HG02798 (cell line): ENCODE measurements at regions not wholly inside any gene's neighbourhood (a gene's known extent, or its start where the extent isn't known, plus 50 kb on each side); places are given as distances from the start of the nearest gene placed in this dataset.
A peak's percentile ranks its signal among the peaks of the same experiment; 100 is the strongest.
"Not testable (repeated sequence)": the region's sequence is repeated elsewhere in the genome, so short reads cannot be mapped to it uniquely, and the experiment has no call there.

Experiments
- ATAC-seq: cut with Tn5 transposase; IDR thresholded peaks from one replicate; pipeline ENCODE4 v1.9.1; 2021; ENCODE audit warnings: mild to moderate bottlenecking; ENCODE audit not compliant: unreplicated experiment, poor library complexity

GRCh38 chrX:94758130-94758529 lies 1084.1 kb downstream of the FAM133A start:
- no peak for ATAC-seq

DNA sequence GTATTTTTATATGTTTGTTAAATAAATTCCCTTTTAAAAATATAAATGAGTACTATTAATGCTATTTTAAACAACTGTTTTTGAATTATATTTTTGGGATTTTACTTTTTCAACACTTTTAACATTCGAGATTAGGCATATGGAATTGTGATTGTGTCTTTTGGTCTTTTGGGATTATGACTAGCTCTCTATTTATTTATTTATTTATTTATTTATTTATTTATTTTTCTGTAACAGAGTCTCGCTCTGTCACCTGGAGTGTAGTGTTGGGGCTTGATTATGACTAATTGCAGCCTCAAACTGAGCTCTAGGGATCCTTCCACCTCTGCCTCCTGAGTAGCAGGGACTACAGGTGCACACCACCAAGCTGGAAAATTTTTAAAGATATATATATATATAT lies 1101.6 kb downstream of the FAM133A start:
- no peak for ATAC-seq

DNA sequence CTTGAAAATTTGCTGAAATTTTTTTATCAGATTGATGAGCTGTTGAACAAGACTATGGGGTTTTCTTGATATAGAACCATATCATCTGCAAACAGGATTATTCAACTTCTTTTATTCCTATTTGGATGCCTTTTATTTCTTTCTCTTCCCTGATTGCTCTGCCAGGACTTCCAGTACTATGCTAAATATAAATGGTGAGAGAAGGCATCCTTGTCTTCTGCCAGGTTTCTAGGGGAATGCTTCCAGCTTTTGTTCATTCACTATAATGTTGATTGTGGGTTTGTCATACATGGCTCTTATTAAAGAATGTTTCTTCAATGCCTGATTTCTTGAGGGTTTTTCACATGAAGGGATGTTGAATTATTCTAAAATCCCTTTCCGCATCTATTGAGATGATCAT lies 1139.5 kb downstream of the FAM133A start:
- ATAC-seq, result no peak

DNA sequence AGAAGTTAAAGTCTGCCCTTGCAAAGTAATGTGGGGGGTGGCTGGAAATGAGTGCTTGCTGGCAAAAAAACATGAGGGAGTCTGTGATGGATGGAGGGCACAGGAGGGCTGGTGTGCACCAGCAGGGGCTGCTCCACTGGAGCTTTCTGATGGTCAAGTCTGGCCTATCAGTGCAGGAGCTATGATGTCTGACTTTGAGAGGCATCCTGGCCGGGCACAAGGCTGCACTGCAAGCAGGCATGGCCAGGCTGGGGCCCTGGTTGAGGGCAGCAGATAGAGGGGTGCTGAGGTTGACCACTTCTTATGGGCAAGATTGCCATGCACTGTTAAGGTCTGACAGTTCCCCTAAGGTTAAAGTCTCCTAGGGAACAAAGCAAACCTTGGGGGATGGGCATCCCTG lies 1140.2 kb downstream of the FAM133A start:
- no peak for ATAC-seq

- ATAC-seq, result no peak
Measured at GRCh38 chrX:94830717-94831116, 1156.7 kb downstream of the FAM133A start.

- ATAC-seq, result no peak
Measured at GRCh38 chrX:94831364-94831763, 1157.4 kb downstream of the FAM133A start.

DNA sequence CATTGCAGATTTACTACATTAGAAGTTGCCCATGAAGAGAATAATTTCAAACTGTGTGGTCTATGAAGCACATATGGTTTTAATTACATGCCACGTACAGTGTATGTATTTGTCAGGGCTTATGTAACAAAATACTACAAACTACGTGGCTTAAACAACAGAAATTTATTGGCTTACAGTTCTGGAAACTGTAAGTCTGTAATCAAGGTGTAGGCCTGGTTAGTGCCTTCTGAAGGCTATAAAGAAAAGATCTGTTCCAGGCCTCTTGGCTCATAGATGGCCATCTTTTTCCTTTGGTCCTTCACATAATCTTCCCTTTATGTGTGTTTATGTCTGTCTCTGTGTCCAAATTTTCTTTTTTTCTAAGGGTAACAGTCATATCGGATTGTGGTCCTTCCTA lies 1160.2 kb downstream of the FAM133A start:
- ATAC-seq, result no peak

DNA sequence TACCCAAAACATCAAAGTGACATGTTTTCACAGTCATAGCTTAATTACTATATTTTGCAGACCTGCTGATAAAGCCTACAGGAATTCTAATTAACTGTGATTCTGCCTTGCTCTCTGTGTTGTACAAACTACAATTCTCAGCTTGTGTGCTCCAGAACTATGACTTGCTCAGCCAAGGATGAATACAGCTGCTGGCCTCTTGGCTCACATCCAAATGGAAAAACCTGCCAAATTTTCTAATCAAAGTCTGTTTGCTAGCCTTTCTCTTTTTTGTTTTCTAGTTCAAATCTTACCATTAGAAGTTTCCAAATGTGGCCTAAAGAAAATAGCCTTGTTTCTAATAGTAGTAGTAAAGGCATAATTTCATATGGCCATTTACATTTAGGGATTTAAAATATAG lies 1176.8 kb downstream of the FAM133A start:
- no peak for ATAC-seq

DNA sequence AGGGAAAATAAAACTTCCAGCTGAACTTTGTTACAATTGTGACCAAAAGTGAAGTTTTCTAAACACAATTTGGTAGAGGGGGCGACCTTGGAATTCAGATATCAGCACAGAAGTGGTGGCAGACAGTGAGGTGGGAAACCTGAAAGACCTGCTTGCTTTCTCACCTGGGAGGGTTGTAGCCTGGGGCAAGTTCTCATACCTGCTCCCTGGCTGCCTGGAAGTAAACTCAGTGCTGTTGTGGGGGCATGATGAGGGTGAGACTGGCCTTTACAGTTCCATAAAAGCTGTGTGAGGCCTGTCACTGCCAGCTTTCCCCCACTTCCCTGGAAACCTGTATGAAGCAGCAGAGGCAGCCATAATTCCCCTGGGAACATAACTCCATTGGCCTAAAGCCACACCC lies 1180.2 kb downstream of the FAM133A start:
- ATAC-seq, result no peak

DNA sequence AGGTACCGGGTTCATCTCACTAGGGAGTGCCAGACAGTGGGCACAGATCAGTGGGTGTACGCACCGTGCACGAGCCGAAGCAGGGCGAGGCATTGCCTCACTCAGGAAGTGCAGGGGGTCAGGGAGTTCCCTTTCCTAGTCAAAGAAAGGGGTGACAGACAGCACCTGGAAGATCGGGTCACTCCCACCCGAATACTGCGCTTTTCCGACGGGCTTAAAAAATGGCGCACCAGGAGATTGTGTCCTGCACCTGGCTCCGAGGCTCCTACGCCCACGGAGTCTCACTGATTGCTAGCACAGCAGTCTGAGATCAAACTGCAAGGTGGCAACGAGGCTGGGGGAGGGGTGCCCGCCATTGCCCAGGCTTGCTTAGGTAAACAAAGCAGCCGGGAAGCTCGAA lies 1188.5 kb downstream of the FAM133A start:
- not testable (repeated sequence) for ATAC-seq

DNA sequence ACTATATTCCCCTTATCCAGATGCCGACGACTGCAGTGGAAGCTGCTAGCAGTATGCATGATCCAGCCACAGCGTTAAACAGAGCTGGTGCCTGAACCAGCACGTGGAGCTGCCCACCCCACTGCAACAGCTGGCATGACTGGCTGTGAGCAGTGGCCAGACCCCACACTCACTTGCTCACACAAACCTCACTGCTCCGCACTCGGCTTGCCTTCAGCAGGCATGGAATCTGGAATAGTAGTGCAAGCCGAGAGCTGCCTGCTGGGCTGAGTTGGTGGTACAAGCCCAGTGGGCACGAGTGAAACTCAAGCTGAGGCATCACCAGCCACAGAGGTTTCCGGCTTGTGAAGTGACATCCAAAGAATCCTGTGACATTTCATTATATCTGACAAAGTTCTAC lies 1197.6 kb downstream of the FAM133A start:
- ATAC-seq, result no peak

- no peak for ATAC-seq
Measured at GRCh38 chrX:94901849-94902248, 1227.8 kb downstream of the FAM133A start.

- no peak for ATAC-seq
Measured at GRCh38 chrX:94908171-94908570, 1234.2 kb downstream of the FAM133A start.

- ATAC-seq, result no peak
Measured at GRCh38 chrX:94908648-94909047, 1234.6 kb downstream of the FAM133A start.

DNA sequence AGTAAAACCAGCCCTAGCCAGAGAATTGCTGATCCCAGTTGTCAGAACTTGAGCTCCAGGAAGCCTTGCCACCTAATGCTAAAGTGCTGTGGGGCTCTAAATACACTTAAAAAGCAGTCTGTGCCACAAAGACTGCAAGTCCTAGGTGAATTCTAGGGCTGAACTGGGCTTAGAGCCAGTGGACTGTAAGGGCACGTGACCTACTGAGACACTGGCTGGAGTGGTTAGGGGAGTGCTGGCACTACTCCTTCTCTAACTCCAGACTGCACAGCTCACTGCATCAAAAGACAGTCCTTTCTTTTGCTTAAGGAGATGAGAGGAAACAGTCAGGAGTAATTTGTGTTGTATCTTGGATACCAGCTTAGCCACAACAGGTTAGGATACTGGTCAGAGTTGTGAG lies 1240.2 kb downstream of the FAM133A start:
- no peak for ATAC-seq

GRCh38 chrX:94932278-94932965 lies 1258.4 kb downstream of the FAM133A start:
- ATAC-seq, result peak; percentile 76

GRCh38 chrX:94936722-94937121 lies 1262.7 kb downstream of the FAM133A start:
- ATAC-seq, result no peak

GRCh38 chrX:94937491-94937890 lies 1263.5 kb downstream of the FAM133A start:
- no peak for ATAC-seq

DNA sequence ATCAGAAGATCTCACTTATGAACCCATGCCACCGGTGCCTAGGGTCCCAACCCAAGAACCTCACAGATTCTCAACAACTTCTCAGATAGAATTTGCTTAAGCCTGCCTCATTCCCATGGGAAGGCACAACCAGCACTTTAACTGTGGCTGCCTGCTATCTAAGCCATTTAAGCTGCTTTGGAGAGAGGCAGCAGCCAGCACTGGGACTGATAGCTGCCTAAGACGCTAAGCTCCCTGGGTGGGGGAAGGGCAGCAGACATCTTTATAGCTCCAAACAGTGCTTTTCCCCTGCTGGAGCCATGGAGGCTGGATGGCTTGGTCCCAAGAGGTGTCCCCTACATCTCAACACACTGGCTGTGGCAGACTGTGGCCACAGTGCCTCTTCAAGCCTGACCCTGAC lies 1268.6 kb downstream of the FAM133A start:
- no peak for ATAC-seq

DNA sequence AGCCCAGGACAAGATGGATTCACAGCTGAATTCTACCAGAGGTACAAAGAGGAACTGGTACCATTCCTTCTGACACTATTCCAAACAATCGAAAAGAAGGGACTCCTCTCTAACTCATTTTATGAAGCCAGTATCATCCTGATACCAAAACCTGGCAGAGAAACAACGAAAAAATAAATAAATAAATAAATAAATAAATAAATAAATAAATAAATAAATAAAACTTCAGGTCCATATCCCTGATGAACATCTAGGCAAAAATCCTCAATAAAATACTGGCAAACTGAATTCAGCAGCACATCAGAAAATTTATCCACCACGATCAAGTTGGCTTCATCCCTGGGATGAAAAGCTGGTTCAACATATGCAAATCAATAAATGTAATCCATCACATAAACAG lies 1272.1 kb downstream of the FAM133A start:
- ATAC-seq, result not testable (repeated sequence)

GRCh38 chrX:94961730-94962129 lies 1287.7 kb downstream of the FAM133A start:
- ATAC-seq, result no peak

DNA sequence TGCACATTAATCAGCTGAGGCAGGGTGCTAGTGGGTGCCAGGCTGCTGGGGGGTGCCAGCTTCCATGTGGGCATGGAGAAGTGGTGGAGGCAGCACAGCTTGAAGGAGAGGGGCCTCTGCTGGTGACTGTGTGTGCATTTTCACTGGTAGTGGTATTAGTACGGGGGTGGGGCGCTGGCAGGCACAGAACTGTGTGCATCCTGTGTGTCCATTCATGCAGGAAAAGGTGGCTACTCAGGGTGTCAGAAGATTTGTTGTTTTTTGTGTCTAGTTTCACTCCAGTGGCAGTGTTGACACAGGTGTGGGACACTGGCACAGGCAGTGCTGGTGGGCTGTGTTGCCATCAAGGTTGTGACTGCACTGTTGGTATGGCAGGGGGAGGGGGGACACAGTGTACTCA lies 1303.6 kb downstream of the FAM133A start:
- no peak for ATAC-seq

DNA sequence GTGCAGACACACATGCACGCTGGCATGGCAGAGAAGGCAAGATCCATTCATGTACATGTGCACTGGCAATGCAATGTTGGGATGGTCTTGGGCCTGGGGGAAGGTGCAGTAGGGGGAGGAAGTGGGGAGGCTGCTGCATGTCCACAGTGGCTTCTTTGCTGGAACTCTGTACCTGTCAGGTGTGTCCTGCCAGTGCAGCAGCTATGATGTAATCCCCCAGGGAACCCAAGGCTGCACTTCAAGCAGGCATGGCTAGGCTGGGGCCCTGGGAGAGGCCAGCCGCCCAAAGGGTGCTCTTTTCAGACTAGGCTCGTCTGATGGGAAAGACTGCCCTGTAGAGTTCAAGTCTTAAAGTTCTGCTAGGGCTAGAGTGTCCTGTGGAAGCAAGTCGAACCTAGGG lies 1304.0 kb downstream of the FAM133A start:
- ATAC-seq, result no peak
